ENCODE measurements at regions not wholly inside any gene's neighbourhood (a gene's known extent, or its start where the extent isn't known, plus 50 kb on each side); places are given as distances from the start of the nearest gene placed in this dataset.

DNA sequence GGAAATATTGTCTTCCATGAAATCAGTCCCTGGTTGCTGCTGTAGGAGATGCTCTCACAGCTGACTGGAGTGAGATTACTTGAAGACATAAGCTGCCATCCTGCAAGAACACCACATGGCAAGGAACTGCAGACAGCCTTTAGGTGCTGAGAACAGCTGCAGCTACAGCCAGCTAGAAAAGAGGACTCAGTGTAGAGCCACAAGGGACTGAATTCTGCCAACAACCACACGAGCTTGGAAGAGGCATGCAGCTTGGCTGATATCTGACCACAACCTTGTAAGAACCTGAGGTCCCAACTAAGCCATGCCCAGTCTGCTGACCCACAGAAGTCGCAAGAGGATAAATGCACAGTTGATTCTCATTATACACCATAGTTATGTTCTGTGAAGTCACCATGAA is 181.8 kb upstream of the ARL4C start:
- Histone ChIP-seq H4K8ac (ENCODE audit: extremely low read depth, insufficient read depth, low read length) (no peak overlapping the region), H4K20me1 (replicated peaks in 1 of 2; ENCODE audit: control insufficient read depth in 1 of 2, insufficient read depth in 2 of 2, low read length in 2 of 2) (peaks cover 0 to 4% of the 10 kb centered on the region in 2 experiments), H3K4me3 (ENCODE audit: extremely low read depth in 1 of 4, insufficient read depth in 2 of 4, low read depth in 3 of 4, low read length in 4 of 4) (no peak overlapping the region), H2BK5ac (ENCODE audit: low read depth, low read length) (peak overlapping the region; percentile 41; the same call in 1 of the 2 replicates), H4K5ac (ENCODE audit: insufficient read length, low read depth, low read length) (no peak overlapping the region), H3K4me2 (ENCODE audit: insufficient read depth in 1 of 2, low read depth in 2 of 2, low read length in 2 of 2) (no peak overlapping the region), H3K4me1 (replicated peaks in 1 of 4; ENCODE audit: control insufficient read depth in 3 of 4, insufficient read depth in 4 of 4, low read length in 3 of 4) (peaks cover 4 to 24% (median 21%) of the 10 kb centered on the region in 4 experiments; a peak in 6 of 7 replicates), H3K18ac (ENCODE audit: extremely low read depth, low read length) (0 out of 2 replicates have a peak overlapping the region, but pooled peaks have one; percentile 9), H4K91ac (replicated peaks; ENCODE audit: insufficient read length, low read length) (no peak overlapping the region), H2BK15ac (ENCODE audit: low read length) (peak overlapping the region; percentile 48; the same call in 1 of the 2 replicates), H3K79me1 (ENCODE audit: low read depth, low read length) (no peaks in the 10 kb centered on the region), H2BK120ac (replicated peaks; ENCODE audit: low read depth, low read length) (no peak overlapping the region), H3K36me3 (ENCODE audit: control insufficient read depth in 2 of 4, insufficient read depth in 4 of 4, low read length in 3 of 4) (peaks cover 0 to 6% (median 0%) of the 10 kb centered on the region in 4 experiments; a peak in 2 of 8 replicates), H2AK5ac (ENCODE audit: low read depth, low read length) (peak overlapping the region; percentile 97), H2BK20ac (ENCODE audit: low read length) (peak overlapping the region; percentile 74; the same call in 1 of the 2 replicates), H3K23ac (ENCODE audit: insufficient read length) (no peak overlapping the region), H3K9me3 (ENCODE audit: insufficient read depth in 2 of 2, low read depth in 1 of 2, low read length in 1 of 2) (peaks cover 12 to 14% of the 10 kb centered on the region in 2 experiments), H3K56ac (replicated peaks; ENCODE audit: insufficient read length, low read depth, low read length) (no peak overlapping the region), H3K79me2 (ENCODE audit: control insufficient read depth in 1 of 2, insufficient read depth in 2 of 2, low read length in 2 of 2) (no peaks in the 10 kb centered on the region), H3K9ac (replicated peaks in 1 of 4; ENCODE audit: extremely low read depth in 1 of 4, low read depth in 3 of 4, low read length in 3 of 4) (no peak overlapping the region), H3K27ac (ENCODE audit: low read depth, low read length) (no peak overlapping the region), H3K14ac (ENCODE audit: insufficient read length) (no peak overlapping the region), H2AFZ (ENCODE audit: low read length) (no peak overlapping the region), H3K4ac (replicated peaks; ENCODE audit: insufficient read length, low read depth, low read length) (no peak overlapping the region), H3K27me3 (replicated peaks in 1 of 4; ENCODE audit: control insufficient read depth in 3 of 4, extremely low read depth in 1 of 4, insufficient read depth in 3 of 4, low read length in 3 of 4) (no peaks in the 10 kb centered on the region), H2BK12ac (ENCODE audit: low read depth, low read length) (peak overlapping the region; percentile 80; the same call in 1 of the 2 replicates), H3K23me2 (ENCODE audit: low read depth, low read length) (peaks cover 5% of the 10 kb centered on the region; the same call in 1 of the 2 replicates)
- FAIRE-seq (no peak), DNase-seq (ENCODE audit: low read depth in 1 of 2, low spot score in 2 of 2) (no peak)
- POLR2A ChIA-PET (ENCODE audit: partially characterized antibody), result interaction anchor here (1.2 kb wide), 1 partner anchor 55 kb away, joined by 3 read pairs; no protein-coding TSS in a partner anchor
- CTCF ChIA-PET (ENCODE audit: partially characterized antibody), result interaction anchor here (1.0 to 2.6 kb wide), 7 partner anchors 9 to 67 kb away, joined by 3 to 8 read pairs (median 4); no protein-coding TSS in a partner anchor
- WGBS, 2 experiments (ENCODE audit: extremely low coverage in 1 of 2, insufficient coverage in 1 of 2, insufficient read length in 1 of 2, insufficient replicate concordance in 2 of 2, low coverage in 1 of 2, low lambda C conversion rate in 2 of 2, missing lambda C conversion rate in 1 of 2), result 97% methylated on average over 2 of the region's 2 CpGs; no CpG with 5 or more reads in 1 of the 2 experiments
- TF ChIP-seq SIX5 (IDR thresholded peaks at IDR 0.05; ENCODE audit: low read depth, low read length) (no peak), RBBP5 (IDR thresholded peaks at IDR 0.05; ENCODE audit: borderline replicate concordance, low read depth, low read length) (no peak), PHF8 (conservative IDR thresholded peaks at IDR 0.05; ENCODE audit: low read depth, low read length) (no peak), CHD2 (IDR thresholded peaks at IDR 0.05; ENCODE audit: low read length) (no peak), KDM4A (IDR thresholded peaks at IDR 0.05; ENCODE audit: low read depth, low read length, severe bottlenecking) (no peak), TAF7 (optimal IDR thresholded peaks at IDR 0.05; ENCODE audit: borderline replicate concordance, low read depth, low read length) (no peak), RAD21 (IDR thresholded peaks at IDR 0.05 in 1 of 2, conservative IDR thresholded peaks at IDR 0.05 in 1 of 2; ENCODE audit: low read depth in 2 of 2, low read length in 2 of 2) (no peak), BCL11A (IDR thresholded peaks at IDR 0.05; ENCODE audit: low read depth in 2 of 2, low read length in 2 of 2) (no peak), SUZ12 (IDR thresholded peaks at IDR 0.05; ENCODE audit: low read length) (no peak)
- TF ChIP-seq, protein P1, sequence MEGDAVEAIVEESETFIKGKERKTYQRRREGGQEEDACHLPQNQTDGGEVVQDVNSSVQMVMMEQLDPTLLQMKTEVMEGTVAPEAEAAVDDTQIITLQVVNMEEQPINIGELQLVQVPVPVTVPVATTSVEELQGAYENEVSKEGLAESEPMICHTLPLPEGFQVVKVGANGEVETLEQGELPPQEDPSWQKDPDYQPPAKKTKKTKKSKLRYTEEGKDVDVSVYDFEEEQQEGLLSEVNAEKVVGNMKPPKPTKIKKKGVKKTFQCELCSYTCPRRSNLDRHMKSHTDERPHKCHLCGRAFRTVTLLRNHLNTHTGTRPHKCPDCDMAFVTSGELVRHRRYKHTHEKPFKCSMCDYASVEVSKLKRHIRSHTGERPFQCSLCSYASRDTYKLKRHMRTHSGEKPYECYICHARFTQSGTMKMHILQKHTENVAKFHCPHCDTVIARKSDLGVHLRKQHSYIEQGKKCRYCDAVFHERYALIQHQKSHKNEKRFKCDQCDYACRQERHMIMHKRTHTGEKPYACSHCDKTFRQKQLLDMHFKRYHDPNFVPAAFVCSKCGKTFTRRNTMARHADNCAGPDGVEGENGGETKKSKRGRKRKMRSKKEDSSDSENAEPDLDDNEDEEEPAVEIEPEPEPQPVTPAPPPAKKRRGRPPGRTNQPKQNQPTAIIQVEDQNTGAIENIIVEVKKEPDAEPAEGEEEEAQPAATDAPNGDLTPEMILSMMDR (IDR thresholded peaks at IDR 0.05; ENCODE audit: control extremely low read depth in 1 of 3, insufficient read depth in 1 of 3, low read depth in 1 of 3, low read length in 3 of 3), result no peak
